ENCODE measurements at regions not wholly inside any gene's neighbourhood (a gene's known extent, or its start where the extent isn't known, plus 50 kb on each side); places are given as distances from the start of the nearest gene placed in this dataset.

DNA sequence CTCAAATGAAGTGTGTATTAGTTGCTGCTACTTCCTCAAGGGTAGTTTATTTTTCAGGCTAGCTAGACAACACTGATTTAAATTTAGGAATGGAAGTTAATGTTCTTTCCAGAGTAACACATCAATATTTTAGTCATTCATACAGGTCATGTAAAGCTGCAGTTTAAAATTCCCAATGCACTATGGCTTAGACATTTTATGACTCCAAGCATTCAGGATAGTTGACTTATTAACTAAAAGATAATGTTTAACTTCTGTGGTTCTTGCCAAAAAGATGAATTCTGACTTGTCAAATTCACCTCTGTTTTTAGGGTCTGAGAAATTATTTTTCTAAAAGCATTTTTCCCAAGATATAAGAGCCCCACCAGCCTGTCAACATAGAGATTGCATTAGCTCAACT, 131.9 kb downstream of the TFPI2 start:
- dilution Hi-C loops (cut with MboI; ENCODE audit: extremely low pct_ligation_motif_present, low sequenced_read_pairs) (no loop called here), intact Hi-C loops (cut with micrococcal nuclease) (no loop called here)
- Histone ChIP-seq H4K20me1 (replicated peaks; ENCODE audit: control insufficient read depth, extremely low read depth, insufficient read depth, low read length) (no peaks in the 10 kb centered on the region), H3K4me3 (replicated peaks in 1 of 3; ENCODE audit: insufficient read depth in 1 of 3, low read depth in 1 of 3, low read length in 3 of 3) (no peak overlapping the region), H3K4me1 (ENCODE audit: control insufficient read depth, extremely low read depth, insufficient read depth, low read length) (no peaks in the 10 kb centered on the region), H3K9ac (replicated peaks; ENCODE audit: extremely low read depth, insufficient read depth, low read length) (no peak overlapping the region), H3K27me3 (ENCODE audit: control insufficient read depth in 2 of 2, insufficient read depth in 2 of 2, low read length in 2 of 2) (no peaks in the 10 kb centered on the region), H3K4me2 (ENCODE audit: insufficient read depth, low read length) (no peak overlapping the region), H3K27ac (ENCODE audit: insufficient read depth, low read depth, low read length) (no peak overlapping the region), H3K9me1 (replicated peaks; ENCODE audit: control insufficient read depth, extremely low read depth, insufficient read depth, low read length) (no peaks in the 10 kb centered on the region), H3K36me3 (ENCODE audit: control insufficient read depth in 2 of 2, extremely low read depth in 1 of 2, insufficient read depth in 2 of 2, low read length in 2 of 2) (no peaks in the 10 kb centered on the region), H2AFZ (ENCODE audit: low read depth, low read length) (no peak overlapping the region), H3K79me2 (ENCODE audit: control insufficient read depth, insufficient read depth, low read length) (no peaks in the 10 kb centered on the region), H3K9me3 (replicated peaks; ENCODE audit: control insufficient read depth, insufficient read depth, low read length) (no peaks in the 10 kb centered on the region)
- TF ChIP-seq GATA2 (IDR thresholded peaks at IDR 0.05; ENCODE audit: insufficient read depth, insufficient read length, low read depth, low read length) (no peak), POLR2AphosphoS5 (IDR thresholded peaks at IDR 0.05; ENCODE audit: insufficient read depth, low read depth, low read length) (no peak), POLR2A (IDR thresholded peaks at IDR 0.05; ENCODE audit: low read depth, low read length) (no peak)
- TF ChIP-seq, protein P1, sequence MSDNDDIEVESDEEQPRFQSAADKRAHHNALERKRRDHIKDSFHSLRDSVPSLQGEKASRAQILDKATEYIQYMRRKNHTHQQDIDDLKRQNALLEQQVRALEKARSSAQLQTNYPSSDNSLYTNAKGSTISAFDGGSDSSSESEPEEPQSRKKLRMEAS (IDR thresholded peaks at IDR 0.05; ENCODE audit: insufficient read depth, insufficient read length): no peak
- TF ChIP-seq, protein P2, sequence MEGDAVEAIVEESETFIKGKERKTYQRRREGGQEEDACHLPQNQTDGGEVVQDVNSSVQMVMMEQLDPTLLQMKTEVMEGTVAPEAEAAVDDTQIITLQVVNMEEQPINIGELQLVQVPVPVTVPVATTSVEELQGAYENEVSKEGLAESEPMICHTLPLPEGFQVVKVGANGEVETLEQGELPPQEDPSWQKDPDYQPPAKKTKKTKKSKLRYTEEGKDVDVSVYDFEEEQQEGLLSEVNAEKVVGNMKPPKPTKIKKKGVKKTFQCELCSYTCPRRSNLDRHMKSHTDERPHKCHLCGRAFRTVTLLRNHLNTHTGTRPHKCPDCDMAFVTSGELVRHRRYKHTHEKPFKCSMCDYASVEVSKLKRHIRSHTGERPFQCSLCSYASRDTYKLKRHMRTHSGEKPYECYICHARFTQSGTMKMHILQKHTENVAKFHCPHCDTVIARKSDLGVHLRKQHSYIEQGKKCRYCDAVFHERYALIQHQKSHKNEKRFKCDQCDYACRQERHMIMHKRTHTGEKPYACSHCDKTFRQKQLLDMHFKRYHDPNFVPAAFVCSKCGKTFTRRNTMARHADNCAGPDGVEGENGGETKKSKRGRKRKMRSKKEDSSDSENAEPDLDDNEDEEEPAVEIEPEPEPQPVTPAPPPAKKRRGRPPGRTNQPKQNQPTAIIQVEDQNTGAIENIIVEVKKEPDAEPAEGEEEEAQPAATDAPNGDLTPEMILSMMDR (IDR thresholded peaks at IDR 0.05; ENCODE audit: extremely low read depth in 1 of 2, insufficient read depth in 1 of 2, low read depth in 1 of 2, low read length in 2 of 2): no peak
- no peak for FAIRE-seq
- ChIA-PET CTCF (no interaction called here), POLR2A (no interaction called here)
- BruUV-seq (replicated peaks): no TSS peak
- DNase-seq (ENCODE audit: low read depth, low spot score): no peak

DNA sequence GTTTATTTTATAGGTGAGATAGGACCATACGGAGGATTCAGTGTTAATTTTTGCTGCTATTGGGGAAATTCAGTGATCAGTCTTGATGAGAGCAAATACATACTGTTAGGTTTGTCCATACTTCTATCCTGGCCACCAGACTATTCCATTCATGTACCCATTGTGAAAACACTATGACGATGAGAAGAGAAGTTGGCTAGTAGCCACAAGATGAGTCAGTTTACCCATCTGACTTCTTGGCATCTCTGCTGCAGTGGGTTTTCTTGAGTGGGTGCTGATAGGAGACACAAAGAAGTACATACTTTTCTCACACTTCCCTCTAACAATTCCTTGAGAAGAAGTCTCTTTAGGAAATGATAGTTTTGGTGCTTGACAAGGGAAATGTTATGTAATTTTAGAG, 133.1 kb downstream of the TFPI2 start:
- Histone ChIP-seq H3K4me1 (ENCODE audit: control insufficient read depth, extremely low read depth, insufficient read depth, low read length) (no peaks in the 10 kb centered on the region), H3K4me2 (ENCODE audit: insufficient read depth, low read length) (no peak overlapping the region), H3K9ac (replicated peaks; ENCODE audit: extremely low read depth, insufficient read depth, low read length) (no peak overlapping the region), H3K9me1 (replicated peaks; ENCODE audit: control insufficient read depth, extremely low read depth, insufficient read depth, low read length) (no peaks in the 10 kb centered on the region), H3K9me3 (replicated peaks; ENCODE audit: control insufficient read depth, insufficient read depth, low read length) (no peaks in the 10 kb centered on the region), H2AFZ (ENCODE audit: low read depth, low read length) (no peak overlapping the region), H3K27me3 (ENCODE audit: control insufficient read depth in 2 of 2, insufficient read depth in 2 of 2, low read length in 2 of 2) (no peaks in the 10 kb centered on the region), H3K79me2 (ENCODE audit: control insufficient read depth, insufficient read depth, low read length) (no peaks in the 10 kb centered on the region), H3K4me3 (replicated peaks in 1 of 3; ENCODE audit: insufficient read depth in 1 of 3, low read depth in 1 of 3, low read length in 3 of 3) (no peak overlapping the region), H4K20me1 (replicated peaks; ENCODE audit: control insufficient read depth, extremely low read depth, insufficient read depth, low read length) (no peaks in the 10 kb centered on the region), H3K36me3 (ENCODE audit: control insufficient read depth in 2 of 2, extremely low read depth in 1 of 2, insufficient read depth in 2 of 2, low read length in 2 of 2) (no peaks in the 10 kb centered on the region), H3K27ac (ENCODE audit: insufficient read depth, low read depth, low read length) (no peak overlapping the region)
- ChIA-PET POLR2A (no interaction called here), CTCF (no interaction called here)
- BruUV-seq (replicated peaks): no TSS peak
- TF ChIP-seq POLR2A (IDR thresholded peaks at IDR 0.05; ENCODE audit: low read depth, low read length): no peak
- no peak for TF ChIP-seq GATA2 (IDR thresholded peaks at IDR 0.05; ENCODE audit: insufficient read depth, insufficient read length, low read depth, low read length)
- FAIRE-seq (no peak), DNase-seq (ENCODE audit: low read depth, low spot score) (no peak)
- dilution Hi-C loops (cut with MboI; ENCODE audit: extremely low pct_ligation_motif_present, low sequenced_read_pairs): no loop called here
- intact Hi-C loops (cut with micrococcal nuclease): no loop called here

Measured in endothelial cell of umbilical vein (primary cell).